ENCODE measurements at regions not wholly inside any gene's neighbourhood (a gene's known extent, or its start where the extent isn't known, plus 50 kb on each side); places are given as distances from the start of the nearest gene placed in this dataset.

- Histone ChIP-seq H3K36me3 (ENCODE audit: control insufficient read depth, insufficient read depth, low read length) (no peaks in the 10 kb centered on the region), H3K4me3 (ENCODE audit: low read length) (no peak overlapping the region), H3K27ac (ENCODE audit: low read depth, low read length) (no peak overlapping the region), H3K9ac (ENCODE audit: extremely low read depth, low read length, poor library complexity, severe bottlenecking) (no peak overlapping the region), H3K9me3 (ENCODE audit: control insufficient read depth, low read length) (no peaks in the 10 kb centered on the region), H3K27me3 (ENCODE audit: control insufficient read depth, insufficient read depth, low read length, poor library complexity, severe bottlenecking) (no peaks in the 10 kb centered on the region), H3K4me1 (ENCODE audit: control insufficient read depth, insufficient read depth, low read length) (no peaks in the 10 kb centered on the region)
- H3K27me3 Mint-ChIP-seq (ENCODE audit: insufficient read depth), result peaks cover 3% of the 10 kb centered on the region
- H3K4me3 Mint-ChIP-seq, result no peak overlapping the region
- H3K27ac Mint-ChIP-seq, result no peak overlapping the region
- TF ChIP-seq CTCF (conservative IDR thresholded peaks at IDR 0.05), result no peak
- no peaks in the 10 kb centered on the region for H3K9me3 Mint-ChIP-seq
- DNase-seq, result no peak
- WGBS, 2 experiments (ENCODE audit: insufficient coverage in 1 of 2, insufficient read length in 1 of 2), result 86 to 95% methylated on average over 7 to 14 of the region's 14 CpGs
- no peaks in the 10 kb centered on the region for H3K4me1 Mint-ChIP-seq
- no peaks in the 10 kb centered on the region for H3K36me3 Mint-ChIP-seq (ENCODE audit: low read depth)
Measured at GRCh38 chr19:30670011-30670329, 297.8 kb downstream of the ZNF536 start.

- peaks cover 3% of the 10 kb centered on the region for H3K27me3 Mint-ChIP-seq (ENCODE audit: insufficient read depth)
- no peaks in the 10 kb centered on the region for H3K36me3 Mint-ChIP-seq (ENCODE audit: low read depth)
- Histone ChIP-seq H3K27ac (ENCODE audit: low read depth, low read length) (no peak overlapping the region), H3K4me3 (ENCODE audit: low read length) (no peak overlapping the region), H3K9me3 (ENCODE audit: control insufficient read depth, low read length) (no peaks in the 10 kb centered on the region), H3K4me1 (ENCODE audit: control insufficient read depth, insufficient read depth, low read length) (no peaks in the 10 kb centered on the region), H3K27me3 (ENCODE audit: control insufficient read depth, insufficient read depth, low read length, poor library complexity, severe bottlenecking) (no peaks in the 10 kb centered on the region), H3K36me3 (ENCODE audit: control insufficient read depth, insufficient read depth, low read length) (no peaks in the 10 kb centered on the region), H3K9ac (ENCODE audit: extremely low read depth, low read length, poor library complexity, severe bottlenecking) (no peak overlapping the region)
- 36 to 61% methylated on average over 10 to 25 of the region's 25 CpGs for WGBS, 2 experiments (ENCODE audit: insufficient coverage in 1 of 2, insufficient read length in 1 of 2)
- TF ChIP-seq CTCF (conservative IDR thresholded peaks at IDR 0.05), result peak; percentile 97
- H3K9me3 Mint-ChIP-seq, result no peaks in the 10 kb centered on the region
- DNase-seq, result peak; percentile 94
- no peak overlapping the region for H3K4me3 Mint-ChIP-seq
- no peak overlapping the region for H3K27ac Mint-ChIP-seq
- no peaks in the 10 kb centered on the region for H3K4me1 Mint-ChIP-seq
Measured at GRCh38 chr19:30669329-30670010, 297.3 kb downstream of the ZNF536 start.

GRCh38 chr19:30668521-30669155, 296.5 kb downstream of the ZNF536 start:
- Mint-ChIP-seq H3K9me3 (no peaks in the 10 kb centered on the region), H3K27me3 (ENCODE audit: insufficient read depth) (peaks cover 3% of the 10 kb centered on the region), H3K4me1 (no peaks in the 10 kb centered on the region), H3K27ac (no peak overlapping the region), H3K4me3 (no peak overlapping the region), H3K36me3 (ENCODE audit: low read depth) (no peaks in the 10 kb centered on the region)
- no peaks in the 10 kb centered on the region for H3K27me3 ChIP-seq (ENCODE audit: control insufficient read depth, insufficient read depth, low read length, poor library complexity, severe bottlenecking)
- no peak for DNase-seq
- no peaks in the 10 kb centered on the region for H3K4me1 ChIP-seq (ENCODE audit: control insufficient read depth, insufficient read depth, low read length)
- H3K9ac ChIP-seq (ENCODE audit: extremely low read depth, low read length, poor library complexity, severe bottlenecking), result no peak overlapping the region
- no peak overlapping the region for H3K4me3 ChIP-seq (ENCODE audit: low read length)
- no peaks in the 10 kb centered on the region for H3K36me3 ChIP-seq (ENCODE audit: control insufficient read depth, insufficient read depth, low read length)
- 82 to 93% methylated on average over 9 to 16 of the region's 16 CpGs for WGBS, 2 experiments (ENCODE audit: insufficient coverage in 1 of 2, insufficient read length in 1 of 2)
- no peaks in the 10 kb centered on the region for H3K9me3 ChIP-seq (ENCODE audit: control insufficient read depth, low read length)
- no peak for TF ChIP-seq CTCF (conservative IDR thresholded peaks at IDR 0.05)
- no peak overlapping the region for H3K27ac ChIP-seq (ENCODE audit: low read depth, low read length)

Data from endodermal cell (in vitro differentiated cells).